OCI-LY3 (cell line): ENCODE measurements at regions not wholly inside any gene's neighbourhood (a gene's known extent, or its start where the extent isn't known, plus 50 kb on each side); places are given as distances from the start of the nearest gene placed in this dataset.
A peak's percentile ranks its signal among the peaks of the same experiment; 100 is the strongest.
"Not testable (repeated sequence)": the region's sequence is repeated elsewhere in the genome, so short reads cannot be mapped to it uniquely, and the experiment has no call there.

ENCODE experiments used
- H2AFZ ChIP-seq: fragments of 200-600, 300-600 bp; shearing (Covaris generic); 2 replicates; pipeline ENCODE4 v1.6.0; 2014; ENCODE audit warnings: antibody characterized with exemption, low read depth, low read length
- H3K27ac ChIP-seq: fragments of 200-600, 300-600 bp; sonication (generic); 2 replicates; pipeline ENCODE4 v1.5.1; 2014; ENCODE audit warnings: mild to moderate bottlenecking, low read length, moderate library complexity, mixed read lengths
- H3K27me3 ChIP-seq: fragments of 200-600, 300-600 bp; sonication (generic); 2 replicates; pipeline ENCODE4 v1.6.1; 2014; ENCODE audit warnings: low read depth, low read length, mixed read lengths
- H3K36me3 ChIP-seq: fragments of 200-600, 300-600 bp; sonication (generic); replicated peaks from 2 replicates; pipeline ENCODE3; 2014; ENCODE audit warnings: low read depth, low read length, mixed read lengths
- H3K4me1 ChIP-seq: fragments of 300-600, 200-600 bp; sonication (generic); 2 replicates; pipeline ENCODE4 v1.6.1; 2014; ENCODE audit warnings: low read length, mixed read lengths
- H3K4me2 ChIP-seq: fragments of 200-600, 300-600 bp; sonication (generic); 2 replicates; pipeline ENCODE4 v1.6.1; 2014; ENCODE audit warnings: low read length, mixed read lengths
- H3K4me3 ChIP-seq: fragments of 300-600, 200-600 bp; sonication (generic); 2 replicates; pipeline ENCODE4 v1.5.1; 2014; ENCODE audit warnings: antibody characterized with exemption, mild to moderate bottlenecking, low read length, moderate library complexity
- H3K79me2 ChIP-seq: fragments of 300-600, 200-600 bp; shearing (Covaris generic); 2 replicates; pipeline ENCODE4 v1.6.1; 2014; ENCODE audit warnings: mild to moderate bottlenecking, low read length, mixed read lengths
- H3K9ac ChIP-seq: fragments of 300-600, 200-600 bp; shearing (Covaris generic); 2 replicates; pipeline ENCODE4 v1.6.0; 2014; ENCODE audit warnings: mild to moderate bottlenecking, low read length, moderate library complexity
- H3K9me3 ChIP-seq: fragments of 200-600, 300-600 bp; shearing (Covaris generic); 2 replicates; pipeline ENCODE4 v1.6.1; 2014; ENCODE audit warnings: low read length, mixed read lengths; ENCODE audit not compliant: insufficient read depth
- H4K20me1 ChIP-seq: fragments of 200-600, 300-600 bp; sonication (generic); 2 replicates; pipeline ENCODE4 v1.6.1; 2016; ENCODE audit warnings: low read length, mixed read lengths; ENCODE audit not compliant: insufficient read depth
- EZH2phosphoT487 ChIP-seq: fragments of 200-600 bp; shearing (Covaris generic); IDR thresholded peaks from 2 replicates; pipeline ENCODE4 v1.6.1; 2018; ENCODE audit warnings: antibody characterized with exemption, mixed run types, low read depth
- TF ChIP-seq, protein P1 (sequence below): fragments of 200-600, 300-600 bp; sonication (generic); IDR thresholded peaks from 2 replicates; pipeline ENCODE4 v1.5.1; 2014; ENCODE audit warnings: antibody characterized with exemption, low read length, low read depth

DNA sequence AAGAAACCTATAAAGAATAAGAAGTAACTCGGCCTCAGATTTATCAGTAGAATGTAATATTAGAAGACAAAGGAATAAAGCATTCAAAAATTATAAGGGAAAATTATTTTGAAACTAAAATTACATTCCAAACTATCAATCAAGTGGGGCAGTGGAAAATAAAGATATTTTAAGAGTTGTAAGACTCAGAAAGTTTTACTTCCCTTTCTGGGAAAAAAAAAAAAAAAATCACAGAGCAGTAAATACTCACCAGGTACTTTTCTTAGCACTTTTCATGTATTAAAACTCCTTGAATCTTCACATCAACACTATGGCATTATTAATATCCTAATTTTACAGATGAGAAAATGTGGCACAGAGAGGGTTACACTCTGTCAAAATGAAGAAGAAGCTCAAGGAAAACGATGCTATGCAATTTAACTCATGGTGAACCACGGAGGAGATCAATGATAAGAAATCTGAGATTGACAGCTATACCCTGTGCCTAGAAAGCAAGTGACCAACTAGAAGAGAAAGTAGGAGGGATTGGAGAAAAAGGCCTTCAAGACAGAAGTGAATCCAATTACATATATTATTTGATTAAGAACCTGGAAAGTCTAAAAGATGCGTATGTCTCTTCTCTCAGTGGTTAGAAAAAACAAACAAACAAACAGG is 238.9 kb upstream of the ID2 start:
- Histone ChIP-seq H3K4me3 (peak overlapping the region; percentile 55), H3K9ac (peak overlapping the region; percentile 46; the same call in 1 of the 2 replicates), H3K36me3 (no peaks in the 10 kb centered on the region), H3K79me2 (no peaks in the 10 kb centered on the region), H3K9me3 (no peaks in the 10 kb centered on the region), H3K27ac (peak overlapping the region; percentile 55), H4K20me1 (no peaks in the 10 kb centered on the region), H3K4me2 (peak overlapping the region; percentile 91), H2AFZ (no peak overlapping the region), H3K27me3 (no peaks in the 10 kb centered on the region), H3K4me1 (peaks cover 52% of the 10 kb centered on the region)
- TF ChIP-seq EZH2phosphoT487: no peak
- TF ChIP-seq, protein P1, sequence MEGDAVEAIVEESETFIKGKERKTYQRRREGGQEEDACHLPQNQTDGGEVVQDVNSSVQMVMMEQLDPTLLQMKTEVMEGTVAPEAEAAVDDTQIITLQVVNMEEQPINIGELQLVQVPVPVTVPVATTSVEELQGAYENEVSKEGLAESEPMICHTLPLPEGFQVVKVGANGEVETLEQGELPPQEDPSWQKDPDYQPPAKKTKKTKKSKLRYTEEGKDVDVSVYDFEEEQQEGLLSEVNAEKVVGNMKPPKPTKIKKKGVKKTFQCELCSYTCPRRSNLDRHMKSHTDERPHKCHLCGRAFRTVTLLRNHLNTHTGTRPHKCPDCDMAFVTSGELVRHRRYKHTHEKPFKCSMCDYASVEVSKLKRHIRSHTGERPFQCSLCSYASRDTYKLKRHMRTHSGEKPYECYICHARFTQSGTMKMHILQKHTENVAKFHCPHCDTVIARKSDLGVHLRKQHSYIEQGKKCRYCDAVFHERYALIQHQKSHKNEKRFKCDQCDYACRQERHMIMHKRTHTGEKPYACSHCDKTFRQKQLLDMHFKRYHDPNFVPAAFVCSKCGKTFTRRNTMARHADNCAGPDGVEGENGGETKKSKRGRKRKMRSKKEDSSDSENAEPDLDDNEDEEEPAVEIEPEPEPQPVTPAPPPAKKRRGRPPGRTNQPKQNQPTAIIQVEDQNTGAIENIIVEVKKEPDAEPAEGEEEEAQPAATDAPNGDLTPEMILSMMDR: no peak

DNA sequence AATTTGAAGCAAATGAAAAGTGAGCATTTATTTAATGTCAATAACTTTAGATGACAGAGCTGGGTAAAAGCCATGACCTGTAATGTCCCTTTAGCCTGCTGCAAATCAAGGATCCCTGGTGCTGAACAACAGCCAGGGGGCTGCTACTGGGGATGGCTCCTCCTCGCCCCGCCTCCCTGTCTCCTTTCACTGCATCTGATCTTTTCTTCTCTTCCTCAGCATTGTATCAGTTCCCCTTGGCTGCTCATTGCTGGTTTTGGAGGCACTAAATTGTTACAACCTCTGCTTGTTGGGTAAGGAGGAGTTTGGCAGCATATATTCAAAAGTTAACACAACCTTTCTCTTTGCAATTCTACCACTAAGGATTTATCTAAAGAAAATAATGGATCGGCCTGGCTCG is 236.3 kb upstream of the ID2 start:
- H3K9ac ChIP-seq: no peak overlapping the region

DNA sequence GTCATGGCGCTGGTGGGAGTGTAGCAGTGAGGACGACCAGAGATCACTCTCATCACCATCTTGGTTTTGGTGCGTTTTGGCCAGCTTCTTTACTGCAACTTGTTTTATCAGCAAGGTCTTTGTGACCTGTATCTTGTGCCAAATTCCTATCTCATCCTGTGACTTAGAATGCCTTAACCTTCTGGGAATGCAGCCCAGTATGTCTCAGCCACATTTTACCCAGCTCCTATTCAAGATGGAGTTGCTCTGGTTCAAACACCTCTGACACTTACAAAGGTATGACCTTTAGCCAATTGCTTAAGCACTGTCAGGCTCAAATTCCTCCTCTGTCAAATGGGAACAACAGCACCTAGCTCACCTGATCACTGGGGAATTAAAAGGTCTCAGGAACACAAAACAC is 235.1 kb upstream of the ID2 start:
- H3K27me3 ChIP-seq, H3K9me3 ChIP-seq, H3K36me3 ChIP-seq, H3K4me3 ChIP-seq, H4K20me1 ChIP-seq, H3K9ac ChIP-seq, H3K4me2 ChIP-seq, H3K79me2 ChIP-seq, H2AFZ ChIP-seq, H3K27ac ChIP-seq: not testable (repeated sequence)
- H3K4me1 ChIP-seq: peaks cover 38% of the 10 kb centered on the region

More for the DNA sequence above, 236.3 kb upstream of the ID2 start:
- TF ChIP-seq, protein P1: no peak
- no peak for TF ChIP-seq EZH2phosphoT487
- no peak overlapping the region for H3K27ac ChIP-seq
- no peaks in the 10 kb centered on the region for H3K79me2 ChIP-seq
- H3K4me2 ChIP-seq: peak overlapping the region; percentile 18
- H3K9me3 ChIP-seq: no peaks in the 10 kb centered on the region
- H2AFZ ChIP-seq: no peak overlapping the region
- no peaks in the 10 kb centered on the region for H4K20me1 ChIP-seq
- H3K4me3 ChIP-seq: no peak overlapping the region
- no peaks in the 10 kb centered on the region for H3K27me3 ChIP-seq
- H3K36me3 ChIP-seq: no peaks in the 10 kb centered on the region
- H3K4me1 ChIP-seq: peaks cover 43% of the 10 kb centered on the region

DNA sequence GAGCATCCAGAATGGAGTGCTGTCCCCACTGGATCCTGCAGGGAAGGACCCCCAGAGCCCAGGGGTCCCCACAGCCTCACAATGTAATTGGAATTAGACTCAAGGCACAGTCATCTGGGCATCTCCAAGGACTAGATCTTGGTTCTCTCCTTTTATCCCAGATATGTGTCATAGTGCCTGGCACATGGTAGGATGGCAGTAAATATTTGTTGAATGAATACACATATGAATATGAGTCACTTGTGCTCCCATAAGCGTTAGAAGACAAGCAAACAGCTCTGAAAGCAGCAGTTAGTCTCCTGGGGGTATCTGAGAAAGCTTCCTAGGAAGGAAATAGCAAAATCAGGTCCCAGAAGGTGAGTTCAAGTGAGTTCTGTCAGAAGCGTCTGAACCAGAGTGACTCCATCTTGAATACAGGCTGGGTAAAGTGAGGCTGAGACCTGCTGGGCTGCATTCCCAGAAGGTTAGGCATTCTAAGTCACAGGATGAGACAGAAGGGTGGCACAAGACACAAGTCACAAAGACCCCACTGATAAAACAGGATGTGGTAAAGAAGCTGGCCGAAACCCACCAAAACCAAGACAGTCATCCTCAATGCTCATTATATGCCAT is 234.1 kb upstream of the ID2 start:
- H3K4me1 ChIP-seq: peaks cover 38% of the 10 kb centered on the region

More for the DNA sequence above, 234.1 kb upstream of the ID2 start:
- Histone ChIP-seq H4K20me1 (no peaks in the 10 kb centered on the region), H2AFZ (no peak overlapping the region), H3K4me3 (no peak overlapping the region), H3K27me3 (no peaks in the 10 kb centered on the region), H3K79me2 (no peaks in the 10 kb centered on the region), H3K27ac (no peak overlapping the region), H3K4me2 (no peak overlapping the region), H3K36me3 (no peaks in the 10 kb centered on the region), H3K9ac (no peak overlapping the region), H3K9me3 (no peaks in the 10 kb centered on the region)
- TF ChIP-seq EZH2phosphoT487: no peak
- TF ChIP-seq, protein P1: no peak
